ENCODE measurements at regions not wholly inside any gene's neighbourhood (a gene's known extent, or its start where the extent isn't known, plus 50 kb on each side); places are given as distances from the start of the nearest gene placed in this dataset.

DNA sequence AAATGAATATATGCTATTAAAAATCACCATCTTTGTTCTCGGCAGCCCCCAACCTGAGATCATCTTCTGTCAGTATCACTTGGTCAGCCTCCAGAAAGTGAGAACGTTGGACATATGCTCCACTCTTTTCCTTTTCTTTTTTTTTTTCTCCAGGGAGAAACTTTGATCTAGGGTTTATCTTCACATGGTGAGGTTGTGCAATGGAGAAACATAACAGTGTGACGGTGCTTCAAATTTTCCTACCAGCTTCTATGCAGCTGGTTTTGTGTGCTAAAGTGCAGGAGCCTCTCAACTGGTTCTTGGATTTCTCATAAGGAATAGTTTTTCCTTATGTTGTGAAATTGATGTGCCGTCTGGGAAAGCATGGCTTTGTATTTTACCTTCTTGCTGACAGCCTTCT lies 1202.9 kb downstream of the NCAM2 start (continued):
- TF ChIP-seq GABPA (IDR thresholded peaks at IDR 0.05; ENCODE audit: borderline replicate concordance, insufficient read depth, low read length) (no peak), SUZ12 (IDR thresholded peaks at IDR 0.05; ENCODE audit: low read length) (no peak), CBX8 (IDR thresholded peaks at IDR 0.05; ENCODE audit: borderline replicate concordance, low read depth, low read length) (no peak), NRF1 (IDR thresholded peaks at IDR 0.05; ENCODE audit: low read depth, low read length) (no peak), SP1 (IDR thresholded peaks at IDR 0.05; ENCODE audit: low read depth, low read length) (no peak), CREB1 (IDR thresholded peaks at IDR 0.05) (no peak), RBBP5 (IDR thresholded peaks at IDR 0.05; ENCODE audit: borderline replicate concordance, low read depth, low read length) (no peak), GTF2F1 (IDR thresholded peaks at IDR 0.05; ENCODE audit: borderline replicate concordance, low read depth, low read length) (no peak), KDM1A (IDR thresholded peaks at IDR 0.05; ENCODE audit: borderline replicate concordance, low read length) (no peak), POLR2A (IDR thresholded peaks at IDR 0.05; ENCODE audit: control extremely low read depth in 1 of 2, low read depth in 2 of 2, low read length in 2 of 2) (no peak)

Measured in H1 (cell line).